NCI-H69 (cell line): ENCODE measurements at regions not wholly inside any gene's neighbourhood (a gene's known extent, or its start where the extent isn't known, plus 50 kb on each side); places are given as distances from the start of the nearest gene placed in this dataset.
"Not testable (repeated sequence)": the region's sequence is repeated elsewhere in the genome, so short reads cannot be mapped to it uniquely, and the experiment has no call there.

Experiments used
- DNase-seq: peaks from one replicate; lab custom pipeline; 2025; lab: John Stamatoyannopoulos, UW

GRCh38 chr5:53367727-53368126, 112.7 kb upstream of the FST start:
- no peak for DNase-seq

- no peak for DNase-seq
These were observed 111.9 kb upstream of the FST start for GRCh38 chr5:53368516-53368915.

- no peak for DNase-seq
These were observed 111.3 kb upstream of the FST start for GRCh38 chr5:53368966-53369605.

GRCh38 chr5:53369681-53370080, 110.7 kb upstream of the FST start:
- DNase-seq = no peak

- no peak for DNase-seq
These were observed 106.8 kb upstream of the FST start for GRCh38 chr5:53373451-53374158.

- no peak for DNase-seq
These were observed 103.6 kb upstream of the FST start for GRCh38 chr5:53376853-53377252.

GRCh38 chr5:53378190-53378589, 102.2 kb upstream of the FST start:
- DNase-seq = no peak

- DNase-seq = no peak
These were observed 101.7 kb upstream of the FST start for GRCh38 chr5:53378590-53379247.

- DNase-seq = no peak
These were observed 94.1 kb upstream of the FST start for GRCh38 chr5:53386341-53386740.

- DNase-seq = no peak
These were observed 91.3 kb upstream of the FST start for GRCh38 chr5:53389093-53389492.

GRCh38 chr5:53392073-53392472, 88.4 kb upstream of the FST start:
- no peak for DNase-seq

- no peak for DNase-seq
These were observed 85.6 kb upstream of the FST start for GRCh38 chr5:53394808-53395207.

- no peak for DNase-seq
These were observed 83.2 kb upstream of the FST start for GRCh38 chr5:53397141-53397757.

- DNase-seq = no peak
These were observed 82.6 kb upstream of the FST start for GRCh38 chr5:53397845-53398244.

- no peak for DNase-seq
These were observed 80.3 kb upstream of the FST start for GRCh38 chr5:53399926-53400697.

- no peak for DNase-seq
These were observed 77.1 kb upstream of the FST start for GRCh38 chr5:53403291-53403690.

- no peak for DNase-seq
These were observed 76.7 kb upstream of the FST start for GRCh38 chr5:53403758-53404157.

GRCh38 chr5:53405396-53405795, 75.0 kb upstream of the FST start:
- no peak for DNase-seq

GRCh38 chr5:53406630-53407316, 73.7 kb upstream of the FST start:
- DNase-seq = no peak

GRCh38 chr5:53407373-53407772, 73.1 kb upstream of the FST start:
- no peak for DNase-seq

GRCh38 chr5:53411388-53411787, 69.0 kb upstream of the FST start:
- DNase-seq = no peak

- not testable (repeated sequence) for DNase-seq
These were observed 67.9 kb upstream of the FST start for GRCh38 chr5:53412499-53412898.
